ENCODE measurements at regions not wholly inside any gene's neighbourhood (a gene's known extent, or its start where the extent isn't known, plus 50 kb on each side); places are given as distances from the start of the nearest gene placed in this dataset.

GRCh38 chr6:122147291-122147690, 252.2 kb upstream of the HSF2 start:
- no peaks in the 10 kb centered on the region for H3K36me3 ChIP-seq
- TF ChIP-seq CTCF (IDR thresholded peaks at IDR 0.05): no peak
- ATAC-seq (no peak), DNase-seq (no peak)
- no peak overlapping the region for H3K27ac ChIP-seq
- intact Hi-C loops (cut with DNase I): no loop called here
- H3K9me3 ChIP-seq: no peaks in the 10 kb centered on the region
- H3K4me1 ChIP-seq: peaks cover 5% of the 10 kb centered on the region
- no peaks in the 10 kb centered on the region for H3K27me3 ChIP-seq (ENCODE audit: low read depth)
- no peak overlapping the region for H3K4me3 ChIP-seq

- Histone ChIP-seq H3K27me3 (ENCODE audit: low read depth) (no peaks in the 10 kb centered on the region), H3K4me3 (no peak overlapping the region), H3K36me3 (no peaks in the 10 kb centered on the region), H3K9me3 (no peaks in the 10 kb centered on the region), H3K27ac (no peak overlapping the region), H3K4me1 (peaks cover 5% of the 10 kb centered on the region)
- ATAC-seq (no peak), DNase-seq (no peak)
- intact Hi-C loops (cut with DNase I): no loop called here
- no peak for TF ChIP-seq CTCF (IDR thresholded peaks at IDR 0.05)
Observed at GRCh38 chr6:122151066-122151465, 248.4 kb upstream of the HSF2 start.

- ATAC-seq (peak in 1 of 2 donors; percentile 53), DNase-seq (no peak)
- intact Hi-C loops (cut with DNase I): no loop called here
- no peak overlapping the region for H3K27ac ChIP-seq
- peaks cover 5% of the 10 kb centered on the region for H3K4me1 ChIP-seq
- no peaks in the 10 kb centered on the region for H3K36me3 ChIP-seq
- no peaks in the 10 kb centered on the region for H3K9me3 ChIP-seq
- no peak for TF ChIP-seq CTCF (IDR thresholded peaks at IDR 0.05)
- no peaks in the 10 kb centered on the region for H3K27me3 ChIP-seq (ENCODE audit: low read depth)
- no peak overlapping the region for H3K4me3 ChIP-seq
Observed at GRCh38 chr6:122151763-122152162, 247.7 kb upstream of the HSF2 start.

- Histone ChIP-seq H3K27me3 (ENCODE audit: low read depth) (no peaks in the 10 kb centered on the region), H3K4me1 (peaks cover 5% of the 10 kb centered on the region), H3K4me3 (no peak overlapping the region), H3K36me3 (no peaks in the 10 kb centered on the region), H3K9me3 (no peaks in the 10 kb centered on the region), H3K27ac (no peak overlapping the region)
- no peak for DNase-seq
- TF ChIP-seq CTCF (IDR thresholded peaks at IDR 0.05): no peak
- ATAC-seq: no peak
- intact Hi-C loops (cut with DNase I): no loop called here
Observed at GRCh38 chr6:122153557-122153956, 245.9 kb upstream of the HSF2 start.

- H3K27me3 ChIP-seq (ENCODE audit: low read depth): no peaks in the 10 kb centered on the region
- ATAC-seq (no peak), DNase-seq (no peak)
- TF ChIP-seq CTCF (IDR thresholded peaks at IDR 0.05): no peak
- H3K9me3 ChIP-seq: no peaks in the 10 kb centered on the region
- H3K27ac ChIP-seq: no peak overlapping the region
- H3K4me1 ChIP-seq: peaks cover 5% of the 10 kb centered on the region
- no peak overlapping the region for H3K4me3 ChIP-seq
- intact Hi-C loops (cut with DNase I): no loop called here
- H3K36me3 ChIP-seq: no peaks in the 10 kb centered on the region
Observed at GRCh38 chr6:122154155-122154554, 245.3 kb upstream of the HSF2 start.

Measured in lower lobe of right lung (tissue), 2 donors.